Subcutaneous abdominal adipose tissue (tissue), 5 donors: ENCODE measurements at regions not wholly inside any gene's neighbourhood (a gene's known extent, or its start where the extent isn't known, plus 50 kb on each side); places are given as distances from the start of the nearest gene placed in this dataset.

ENCODE experiments used
- H3K27ac ChIP-seq: one replicate; pipeline ENCODE4 v1.7.0; 2013; ENCODE audit warnings: low read depth, mild to moderate bottlenecking, inconsistent platforms, low read length, moderate library complexity
- H3K27me3 ChIP-seq, 5 donors: one replicate each; pipeline ENCODE4 v1.7.0; 2013; ENCODE audit warnings: low read length in 5 of 5, inconsistent platforms in 1 of 5; ENCODE audit not compliant: control insufficient read depth in 5 of 5, insufficient read depth in 4 of 5
- H3K36me3 ChIP-seq, 5 donors: one replicate each; pipeline ENCODE4 v1.7.0; 2013; ENCODE audit warnings: low read length in 5 of 5; ENCODE audit not compliant: control insufficient read depth in 5 of 5, insufficient read depth in 5 of 5
- H3K4me1 ChIP-seq, 5 donors: one replicate each; pipeline ENCODE4 v1.7.0; 2013; ENCODE audit warnings: low read length in 5 of 5, mild to moderate bottlenecking in 3 of 5, moderate library complexity in 1 of 5; ENCODE audit not compliant: control insufficient read depth in 5 of 5, insufficient read depth in 5 of 5
- H3K4me3 ChIP-seq, 5 donors: one replicate each; pipeline ENCODE4 v1.7.0; 2013; ENCODE audit warnings: low read length in 5 of 5, low read depth in 1 of 5
- H3K9ac ChIP-seq, 5 donors: one replicate each; pipeline ENCODE4 v1.7.0; 2013; ENCODE audit warnings: low read length in 5 of 5, mild to moderate bottlenecking in 4 of 5, moderate library complexity in 3 of 5
- H3K9me3 ChIP-seq, 5 donors: one replicate each; pipeline ENCODE4 v1.7.0; 2013; ENCODE audit warnings: low read length in 5 of 5; ENCODE audit not compliant: control insufficient read depth in 5 of 5
- donor health status: healthy.
- donor health status: healthy.
- donor health status: healthy.
- donor health status: healthy.
- donor health status: healthy.

DNA sequence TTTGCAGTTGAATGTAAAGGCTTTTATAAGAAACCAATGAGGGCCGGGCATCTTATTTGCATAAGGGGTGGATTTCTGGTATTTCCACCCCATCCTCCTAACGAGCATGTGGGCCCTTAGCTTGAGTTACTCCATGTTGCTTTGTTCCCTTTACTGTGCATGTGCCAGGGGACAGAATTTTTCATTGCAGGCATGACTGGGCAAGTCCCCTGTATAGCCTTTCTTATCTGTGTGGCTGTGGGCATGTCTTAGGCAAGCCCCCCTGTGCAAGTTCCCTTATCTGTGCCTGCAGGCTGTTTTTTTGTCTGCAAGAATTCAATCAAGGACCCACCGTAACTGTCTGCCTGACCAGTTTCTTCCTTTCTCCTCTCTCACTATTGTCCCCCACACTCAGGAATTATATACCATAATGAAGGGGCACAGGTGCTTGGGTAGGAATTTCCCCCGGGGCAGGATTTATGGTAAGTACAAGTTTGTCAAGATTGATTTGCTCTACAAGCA, 152.2 kb upstream of the CNOT2 start:
- H3K4me1 ChIP-seq: peaks cover 0 to 8% (median 0%) of the 10 kb centered on the region in 5 donors
- no peaks in the 10 kb centered on the region for H3K27me3 ChIP-seq
- H3K9me3 ChIP-seq: no peaks in the 10 kb centered on the region
- no peak overlapping the region for H3K27ac ChIP-seq
- no peak overlapping the region for H3K9ac ChIP-seq
- no peaks in the 10 kb centered on the region for H3K36me3 ChIP-seq
- no peak overlapping the region for H3K4me3 ChIP-seq

- Histone ChIP-seq H3K27me3 (no peaks in the 10 kb centered on the region), H3K4me3 (no peak overlapping the region), H3K9me3 (no peaks in the 10 kb centered on the region), H3K9ac (no peak overlapping the region), H3K27ac (no peak overlapping the region), H3K36me3 (no peaks in the 10 kb centered on the region), H3K4me1 (peaks cover 0 to 8% (median 0%) of the 10 kb centered on the region in 5 donors)
These were observed 148.8 kb upstream of the CNOT2 start for GRCh38 chr12:70094467-70094866.

DNA sequence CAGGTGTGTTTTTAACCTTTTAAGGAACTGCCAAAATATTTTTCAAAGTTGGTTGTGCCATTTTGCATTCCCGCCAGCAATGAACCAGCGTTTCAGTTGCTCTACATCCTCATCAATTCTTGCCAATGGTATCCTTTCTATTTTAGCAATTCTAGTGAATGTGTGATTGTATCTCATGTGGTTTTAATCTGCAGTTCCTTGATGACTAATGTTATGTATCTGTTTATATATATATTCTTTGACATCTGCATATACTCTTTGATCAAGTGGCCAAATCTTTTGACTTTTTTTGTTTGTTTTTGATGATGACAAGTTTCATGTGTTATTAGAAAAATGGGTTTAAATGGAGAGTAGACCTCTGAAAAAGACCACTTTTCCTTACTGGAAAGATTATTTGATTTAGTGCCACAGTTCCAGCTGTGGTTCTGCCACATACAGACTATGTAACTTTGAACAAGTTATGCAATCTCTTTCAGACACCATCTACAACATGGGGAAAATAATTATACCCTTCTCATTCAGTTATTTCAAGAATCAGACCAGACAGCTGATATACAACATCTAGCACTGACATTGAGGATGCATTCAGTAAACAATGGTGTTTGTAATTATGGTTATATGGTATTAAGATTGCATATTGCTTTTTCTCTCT, 146.3 kb upstream of the CNOT2 start:
- Histone ChIP-seq H3K36me3 (no peaks in the 10 kb centered on the region), H3K9me3 (no peaks in the 10 kb centered on the region), H3K4me3 (no peak overlapping the region), H3K27ac (no peak overlapping the region), H3K4me1 (peaks cover 0 to 8% (median 0%) of the 10 kb centered on the region in 5 donors), H3K9ac (no peak overlapping the region), H3K27me3 (no peaks in the 10 kb centered on the region)

GRCh38 chr12:70101064-70101463, 142.2 kb upstream of the CNOT2 start:
- Histone ChIP-seq H3K27me3 (no peaks in the 10 kb centered on the region), H3K4me1 (no peaks in the 10 kb centered on the region), H3K27ac (no peak overlapping the region), H3K4me3 (no peak overlapping the region), H3K36me3 (no peaks in the 10 kb centered on the region), H3K9me3 (no peaks in the 10 kb centered on the region), H3K9ac (no peak overlapping the region)

- Histone ChIP-seq H3K27me3 (no peaks in the 10 kb centered on the region), H3K9ac (no peak overlapping the region), H3K36me3 (no peaks in the 10 kb centered on the region), H3K9me3 (peaks cover 2 to 18% (median 16%) of the 10 kb centered on the region in 5 donors), H3K4me3 (no peak overlapping the region), H3K4me1 (no peaks in the 10 kb centered on the region), H3K27ac (no peak overlapping the region)
These were observed 136.9 kb upstream of the CNOT2 start for GRCh38 chr12:70106347-70106746.

GRCh38 chr12:70110085-70110484, 133.1 kb upstream of the CNOT2 start:
- Histone ChIP-seq H3K36me3 (no peaks in the 10 kb centered on the region), H3K4me1 (no peaks in the 10 kb centered on the region), H3K4me3 (no peak overlapping the region), H3K27me3 (no peaks in the 10 kb centered on the region), H3K27ac (no peak overlapping the region), H3K9me3 (peaks cover 2 to 29% (median 24%) of the 10 kb centered on the region in 5 donors), H3K9ac (no peak overlapping the region)

DNA sequence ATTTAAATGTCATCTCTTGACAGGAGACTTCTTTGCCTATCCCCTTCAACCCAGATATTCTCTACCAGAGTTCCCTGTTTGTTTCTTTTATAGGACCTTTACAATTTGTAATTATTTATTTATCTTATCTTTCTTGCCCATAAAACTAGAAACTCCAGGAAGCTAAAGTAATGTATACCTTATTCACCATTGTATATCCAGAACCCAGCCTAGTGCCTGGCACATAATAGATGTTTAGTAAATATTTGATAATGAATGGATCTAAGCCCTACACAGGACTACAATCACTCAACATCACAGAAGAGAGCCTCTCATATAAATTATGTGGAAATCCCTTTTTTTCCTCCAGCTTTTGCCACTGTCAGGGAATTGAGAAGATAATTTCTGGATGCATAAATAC, 125.6 kb upstream of the CNOT2 start:
- Histone ChIP-seq H3K4me3 (no peak overlapping the region), H3K9me3 (peaks cover 0 to 7% (median 3%) of the 10 kb centered on the region in 5 donors), H3K36me3 (no peaks in the 10 kb centered on the region), H3K4me1 (no peaks in the 10 kb centered on the region), H3K9ac (no peak overlapping the region), H3K27ac (no peak overlapping the region), H3K27me3 (no peaks in the 10 kb centered on the region)

DNA sequence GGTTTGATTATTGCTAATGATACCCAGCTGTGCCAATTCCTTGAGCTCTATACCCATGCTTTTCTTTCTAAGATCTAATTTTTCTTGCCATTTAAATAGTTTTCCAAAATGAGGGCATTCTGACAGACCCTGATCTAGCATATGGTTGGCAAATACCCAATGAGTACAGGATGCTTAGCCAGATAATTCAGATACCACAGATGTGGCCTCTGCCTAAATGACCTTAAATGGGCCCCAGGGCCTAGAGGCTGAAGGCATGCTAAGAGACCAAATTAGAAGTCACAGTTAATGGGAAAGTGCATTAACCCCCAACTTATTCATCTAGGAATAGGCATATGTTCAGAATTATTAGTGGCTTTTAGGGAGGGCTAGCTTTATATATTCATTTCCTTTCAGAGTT, 122.3 kb upstream of the CNOT2 start:
- Histone ChIP-seq H3K4me1 (no peaks in the 10 kb centered on the region), H3K27ac (no peak overlapping the region), H3K36me3 (no peaks in the 10 kb centered on the region), H3K27me3 (no peaks in the 10 kb centered on the region), H3K9me3 (no peaks in the 10 kb centered on the region), H3K4me3 (no peak overlapping the region), H3K9ac (no peak overlapping the region)

GRCh38 chr12:70121562-70121961, 121.7 kb upstream of the CNOT2 start:
- Histone ChIP-seq H3K4me3 (no peak overlapping the region), H3K36me3 (no peaks in the 10 kb centered on the region), H3K27ac (no peak overlapping the region), H3K9ac (no peak overlapping the region), H3K27me3 (no peaks in the 10 kb centered on the region), H3K4me1 (no peaks in the 10 kb centered on the region), H3K9me3 (no peaks in the 10 kb centered on the region)

DNA sequence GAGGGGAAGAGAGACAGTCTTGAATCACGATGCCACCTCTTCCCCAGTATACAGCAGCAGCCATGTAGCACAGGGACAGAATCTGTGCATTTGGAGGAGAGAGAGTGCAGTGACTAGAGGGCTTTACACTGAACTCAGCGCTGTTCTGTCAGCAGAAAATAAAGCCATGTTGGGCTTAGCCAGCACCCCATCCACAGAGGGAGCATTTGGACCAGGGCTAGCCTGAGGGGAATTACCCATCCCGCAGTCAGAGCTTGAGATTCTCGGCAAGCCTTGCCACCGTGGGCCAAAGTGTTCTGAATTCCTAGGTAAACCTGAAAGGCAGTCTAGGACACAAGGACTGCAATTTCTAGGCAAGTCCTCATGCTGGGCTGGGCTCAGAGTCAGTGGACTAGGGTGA, 120.4 kb upstream of the CNOT2 start:
- H3K9me3 ChIP-seq: no peaks in the 10 kb centered on the region
- no peak overlapping the region for H3K4me3 ChIP-seq
- H3K4me1 ChIP-seq: no peaks in the 10 kb centered on the region
- H3K27me3 ChIP-seq: no peaks in the 10 kb centered on the region
- no peak overlapping the region for H3K27ac ChIP-seq
- H3K9ac ChIP-seq: no peak overlapping the region
- no peaks in the 10 kb centered on the region for H3K36me3 ChIP-seq
